Astrocyte (in vitro differentiated cells and primary cell): ENCODE measurements at regions not wholly inside any gene's neighbourhood (a gene's known extent, or its start where the extent isn't known, plus 50 kb on each side); places are given as distances from the start of the nearest gene placed in this dataset.

ENCODE experiments used
- EZH2 ChIP-seq: IDR thresholded peaks from 2 replicates; pipeline ENCODE4 v1.6.1; 2012; ENCODE audit warnings: mild to moderate bottlenecking, low read length, inconsistent platforms; ENCODE audit not compliant: insufficient read depth
- TF ChIP-seq, protein P1 (sequence below): IDR thresholded peaks from 2 replicates; pipeline ENCODE4 v1.5.1; 2011; ENCODE audit warnings: low read depth, mild to moderate bottlenecking, inconsistent platforms, low read length, moderate library complexity; ENCODE audit not compliant: insufficient read depth

DNA sequence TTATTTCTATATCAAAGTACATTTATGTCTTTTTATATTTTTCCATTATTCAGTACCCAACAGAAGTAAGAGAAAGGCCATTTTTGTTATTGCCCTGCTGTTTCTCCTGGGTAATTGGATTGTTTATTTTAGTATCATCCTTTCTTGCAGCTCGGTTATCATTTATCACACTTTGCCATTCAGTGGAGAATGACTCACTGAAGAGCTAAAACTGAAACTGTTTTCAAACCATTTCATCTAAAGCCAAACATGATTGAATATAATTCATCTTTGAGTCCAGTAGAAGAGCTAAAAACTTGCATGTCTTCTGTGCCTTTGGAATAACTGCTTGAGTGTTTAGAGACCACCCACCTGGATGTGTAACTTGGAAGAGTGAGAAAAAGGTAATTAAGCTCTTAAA, 139.5 kb upstream of the PRDM9 start:
- no peak for TF ChIP-seq EZH2
- TF ChIP-seq, protein P1, sequence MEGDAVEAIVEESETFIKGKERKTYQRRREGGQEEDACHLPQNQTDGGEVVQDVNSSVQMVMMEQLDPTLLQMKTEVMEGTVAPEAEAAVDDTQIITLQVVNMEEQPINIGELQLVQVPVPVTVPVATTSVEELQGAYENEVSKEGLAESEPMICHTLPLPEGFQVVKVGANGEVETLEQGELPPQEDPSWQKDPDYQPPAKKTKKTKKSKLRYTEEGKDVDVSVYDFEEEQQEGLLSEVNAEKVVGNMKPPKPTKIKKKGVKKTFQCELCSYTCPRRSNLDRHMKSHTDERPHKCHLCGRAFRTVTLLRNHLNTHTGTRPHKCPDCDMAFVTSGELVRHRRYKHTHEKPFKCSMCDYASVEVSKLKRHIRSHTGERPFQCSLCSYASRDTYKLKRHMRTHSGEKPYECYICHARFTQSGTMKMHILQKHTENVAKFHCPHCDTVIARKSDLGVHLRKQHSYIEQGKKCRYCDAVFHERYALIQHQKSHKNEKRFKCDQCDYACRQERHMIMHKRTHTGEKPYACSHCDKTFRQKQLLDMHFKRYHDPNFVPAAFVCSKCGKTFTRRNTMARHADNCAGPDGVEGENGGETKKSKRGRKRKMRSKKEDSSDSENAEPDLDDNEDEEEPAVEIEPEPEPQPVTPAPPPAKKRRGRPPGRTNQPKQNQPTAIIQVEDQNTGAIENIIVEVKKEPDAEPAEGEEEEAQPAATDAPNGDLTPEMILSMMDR = no peak
